ENCODE measurements at regions not wholly inside any gene's neighbourhood (a gene's known extent, or its start where the extent isn't known, plus 50 kb on each side); places are given as distances from the start of the nearest gene placed in this dataset.

- no peak for TF ChIP-seq CTCF (IDR thresholded peaks at IDR 0.05; ENCODE audit: poor library complexity)
- no peak for TF ChIP-seq EZH2 (IDR thresholded peaks at IDR 0.05; ENCODE audit: borderline replicate concordance)
- no peak for TF ChIP-seq EZH2phosphoT487 (IDR thresholded peaks at IDR 0.05; ENCODE audit: low read depth, severe bottlenecking, unreplicated experiment)
Observed at GRCh38 chr1:57704231-57704630, 280.4 kb upstream of the DAB1 start.
